SJSA1 (cell line): ENCODE measurements at regions not wholly inside any gene's neighbourhood (a gene's known extent, or its start where the extent isn't known, plus 50 kb on each side); places are given as distances from the start of the nearest gene placed in this dataset.
"Not testable (repeated sequence)": the region's sequence is repeated elsewhere in the genome, so short reads cannot be mapped to it uniquely, and the experiment has no call there.

Source experiments
- DNase-seq, 2 experiments: peaks; one replicate each; pipeline ENCODE4 v3.0.0-alpha.2; 2015 to 2020; ENCODE audit warnings: low spot score in 2 of 2, low read depth in 1 of 2
- H3K27ac ChIP-seq: fragments of 250-450 bp; sonication (Bioruptor Pico); 2 replicates; pipeline ENCODE4 v1.5.1; 2020; ENCODE audit warnings: mild to moderate bottlenecking, moderate library complexity
- H3K27me3 ChIP-seq: fragments of 250-450 bp; sonication (Bioruptor Pico); replicated peaks from 2 replicates; pipeline ENCODE4 v1.5.1; 2020; ENCODE audit warnings: mild to moderate bottlenecking, moderate library complexity
- H3K36me3 ChIP-seq: fragments of 250-450 bp; sonication (Bioruptor Pico); 2 replicates; pipeline ENCODE4 v1.5.1; 2020; ENCODE audit warnings: mild to moderate bottlenecking
- H3K4me1 ChIP-seq: fragments of 250-450 bp; sonication (Bioruptor Pico); replicated peaks from 2 replicates; pipeline ENCODE4 v1.6.1; 2021; ENCODE audit warnings: mild to moderate bottlenecking
- H3K4me3 ChIP-seq: fragments of 250-450 bp; sonication (Bioruptor Pico); 2 replicates; pipeline ENCODE4 v1.5.1; 2020; ENCODE audit warnings: mild to moderate bottlenecking
- H3K9me3 ChIP-seq: fragments of 250-450 bp; sonication (Bioruptor Pico); replicated peaks from 2 replicates; pipeline ENCODE4 v1.5.1; 2020; ENCODE audit warnings: mild to moderate bottlenecking

- no peaks in the 10 kb centered on the region for H3K27me3 ChIP-seq
- DNase-seq: no peak
These were observed 324.6 kb upstream of the RND3 start for GRCh38 chr2:150812066-150812465.

DNA sequence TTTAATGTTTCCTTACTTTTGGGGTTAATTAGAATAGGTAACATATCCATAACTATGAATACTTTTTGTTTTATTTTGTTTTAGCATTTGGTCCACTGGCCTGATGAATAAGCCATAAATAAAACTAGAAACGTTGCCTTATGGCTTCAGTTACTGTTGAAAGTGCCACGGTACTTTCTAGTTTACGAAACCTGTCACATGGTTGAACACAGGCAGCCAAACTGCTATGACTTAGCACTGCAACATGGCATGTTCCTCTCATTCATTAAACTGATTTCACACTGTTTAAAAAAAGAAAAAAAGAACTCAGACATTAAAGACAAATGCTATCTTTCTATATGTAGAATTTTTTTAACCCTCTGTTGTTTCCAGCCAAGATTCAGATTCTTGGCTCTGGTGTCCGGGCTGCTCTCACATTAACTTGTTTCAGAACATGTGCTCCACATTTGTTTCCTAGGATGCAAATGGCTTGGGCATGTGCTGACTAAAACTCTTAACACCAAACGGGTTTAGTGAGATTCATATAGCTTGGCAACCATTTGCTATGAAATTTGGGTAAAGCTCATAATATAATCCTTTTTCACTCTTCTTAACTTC, 323.9 kb upstream of the RND3 start:
- H3K9me3 ChIP-seq: no peaks in the 10 kb centered on the region
- H3K27me3 ChIP-seq: no peaks in the 10 kb centered on the region
- H3K4me1 ChIP-seq: no peaks in the 10 kb centered on the region
- no peak overlapping the region for H3K27ac ChIP-seq
- H3K36me3 ChIP-seq: no peaks in the 10 kb centered on the region
- no peak for DNase-seq
- no peak overlapping the region for H3K4me3 ChIP-seq

More at GRCh38 chr2:150812066-150812465, 324.6 kb upstream of the RND3 start:
- Histone ChIP-seq H3K36me3 (no peaks in the 10 kb centered on the region), H3K27ac (no peak overlapping the region), H3K9me3 (no peaks in the 10 kb centered on the region), H3K4me3 (no peak overlapping the region), H3K4me1 (no peaks in the 10 kb centered on the region)

DNA sequence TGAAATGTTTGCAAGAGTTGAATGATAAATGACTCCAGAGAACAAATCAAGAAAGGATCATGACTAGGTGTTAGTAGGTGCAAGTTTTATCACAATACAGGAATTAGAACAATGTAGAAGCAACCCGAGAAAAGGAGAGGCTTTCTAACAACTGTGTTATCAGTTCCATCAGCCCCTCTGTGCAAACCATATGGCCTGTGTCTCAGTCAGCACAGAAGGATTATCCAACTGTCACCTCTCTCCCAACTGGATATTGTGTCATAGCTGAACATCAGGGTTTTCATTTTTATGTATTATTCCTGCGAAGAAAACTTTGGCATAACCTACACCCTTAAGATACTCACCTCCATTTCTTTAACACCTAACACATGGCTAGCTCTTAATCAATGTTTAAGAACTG, 321.6 kb upstream of the RND3 start:
- Histone ChIP-seq H3K9me3 (no peaks in the 10 kb centered on the region), H3K4me3 (no peak overlapping the region), H3K36me3 (no peaks in the 10 kb centered on the region), H3K27me3 (no peaks in the 10 kb centered on the region), H3K4me1 (no peaks in the 10 kb centered on the region), H3K27ac (no peak overlapping the region)
- DNase-seq: no peak

- no peak for DNase-seq
- no peak overlapping the region for H3K4me3 ChIP-seq
- no peaks in the 10 kb centered on the region for H3K4me1 ChIP-seq
- no peaks in the 10 kb centered on the region for H3K27me3 ChIP-seq
- H3K36me3 ChIP-seq: no peaks in the 10 kb centered on the region
- H3K9me3 ChIP-seq: no peaks in the 10 kb centered on the region
- H3K27ac ChIP-seq: no peak overlapping the region
These were observed 318.9 kb upstream of the RND3 start for GRCh38 chr2:150806336-150806735.

GRCh38 chr2:150803689-150804398, 316.4 kb upstream of the RND3 start:
- no peak overlapping the region for H3K4me3 ChIP-seq
- H3K9me3 ChIP-seq: no peaks in the 10 kb centered on the region
- H3K27ac ChIP-seq: no peak overlapping the region
- DNase-seq: no peak
- no peaks in the 10 kb centered on the region for H3K27me3 ChIP-seq
- no peaks in the 10 kb centered on the region for H3K4me1 ChIP-seq
- H3K36me3 ChIP-seq: no peaks in the 10 kb centered on the region

DNA sequence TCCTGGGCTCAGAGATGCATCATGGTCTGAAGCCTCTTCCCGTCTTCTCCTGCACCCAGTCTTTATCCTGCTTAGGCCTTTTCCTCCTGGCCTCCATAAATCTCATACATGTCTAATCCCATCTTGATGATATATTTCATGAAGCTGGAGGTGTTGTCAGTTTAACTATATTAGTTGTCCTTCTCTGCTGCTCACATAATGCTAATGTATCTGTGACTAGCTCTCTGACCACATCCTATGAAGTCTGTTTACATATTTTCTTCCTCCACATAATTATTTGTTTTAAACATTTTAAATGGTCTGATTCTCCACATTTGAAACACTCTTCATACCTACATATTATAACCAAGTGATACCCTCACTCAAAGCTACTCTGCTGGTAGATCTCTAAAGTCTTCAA, 315.2 kb upstream of the RND3 start:
- no peaks in the 10 kb centered on the region for H3K4me1 ChIP-seq
- H3K4me3 ChIP-seq: no peak overlapping the region
- H3K27me3 ChIP-seq: no peaks in the 10 kb centered on the region
- H3K27ac ChIP-seq: no peak overlapping the region
- no peaks in the 10 kb centered on the region for H3K36me3 ChIP-seq
- no peaks in the 10 kb centered on the region for H3K9me3 ChIP-seq
- DNase-seq: no peak

- H3K27me3 ChIP-seq, H3K4me3 ChIP-seq, H3K27ac ChIP-seq, H3K4me1 ChIP-seq, H3K9me3 ChIP-seq, DNase-seq, H3K36me3 ChIP-seq: not testable (repeated sequence)
These were observed 308.8 kb upstream of the RND3 start for GRCh38 chr2:150796236-150796635.

DNA sequence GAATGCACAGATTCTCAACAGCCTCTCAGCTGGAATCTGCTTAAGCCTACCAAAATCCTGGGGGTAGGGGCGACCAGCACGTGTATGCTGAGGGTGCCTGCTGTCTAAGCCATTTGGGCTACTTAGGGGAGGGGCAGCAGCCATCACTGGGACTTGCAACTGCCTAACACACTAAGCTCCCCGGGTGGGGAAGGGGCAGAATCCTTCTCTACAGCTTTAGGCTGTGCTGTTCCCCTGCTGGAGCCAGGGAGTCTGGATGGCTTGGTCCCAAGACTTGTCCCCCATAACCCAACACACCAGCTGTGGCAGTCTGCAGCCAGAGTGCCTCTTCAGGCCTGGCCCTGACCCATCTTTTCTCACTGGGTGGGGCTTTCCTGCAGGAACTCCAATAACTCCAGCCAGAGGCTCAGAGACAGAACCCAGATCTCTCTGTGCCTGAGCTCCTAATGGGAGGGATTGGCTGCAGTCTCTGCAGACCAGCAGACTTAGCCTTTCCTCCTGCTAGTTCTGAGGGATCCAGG, 305.4 kb upstream of the RND3 start:
- no peak for DNase-seq
- H3K4me1 ChIP-seq: 0 out of 2 replicates have a peak, but pooled peaks cover 2% of the 10 kb centered on the region
- H3K27me3 ChIP-seq: no peaks in the 10 kb centered on the region
- H3K36me3 ChIP-seq: no peaks in the 10 kb centered on the region
- no peak overlapping the region for H3K4me3 ChIP-seq
- H3K9me3 ChIP-seq: no peaks in the 10 kb centered on the region
- no peak overlapping the region for H3K27ac ChIP-seq

- no peak for DNase-seq
- no peak overlapping the region for H3K27ac ChIP-seq
- H3K27me3 ChIP-seq: no peaks in the 10 kb centered on the region
- H3K9me3 ChIP-seq: no peaks in the 10 kb centered on the region
- H3K36me3 ChIP-seq: no peaks in the 10 kb centered on the region
- 0 out of 2 replicates have a peak, but pooled peaks cover 2% of the 10 kb centered on the region for H3K4me1 ChIP-seq
- H3K4me3 ChIP-seq: no peak overlapping the region
These were observed 304.1 kb upstream of the RND3 start for GRCh38 chr2:150791567-150791966.

DNA sequence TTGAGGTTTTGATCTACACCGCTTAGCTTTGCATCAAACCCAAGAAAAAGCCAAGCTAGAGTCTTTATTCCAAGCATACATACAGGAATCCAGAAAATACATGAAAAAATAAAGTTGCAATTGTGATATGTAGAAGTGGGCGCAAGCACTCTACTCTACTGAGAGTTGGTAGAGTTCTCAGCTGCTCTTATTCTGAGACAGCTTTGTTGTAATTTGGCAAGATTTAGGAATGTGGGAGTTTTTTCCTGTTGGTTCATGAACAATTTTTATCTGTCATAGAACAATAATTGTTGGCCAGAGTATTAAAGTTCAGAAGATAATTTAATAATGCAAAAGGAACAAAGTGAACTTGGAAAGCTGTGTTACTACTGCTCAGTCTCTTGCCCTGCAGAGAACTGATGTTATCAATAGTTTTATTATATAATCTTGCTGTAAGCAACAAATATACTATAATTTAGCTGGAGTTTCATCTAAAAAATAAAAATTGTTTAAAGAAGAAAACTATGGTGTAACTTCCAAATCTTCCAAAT, 302.0 kb upstream of the RND3 start:
- H3K4me3 ChIP-seq: no peak overlapping the region
- H3K9me3 ChIP-seq: no peaks in the 10 kb centered on the region
- no peaks in the 10 kb centered on the region for H3K27me3 ChIP-seq
- H3K4me1 ChIP-seq: no peaks in the 10 kb centered on the region
- no peaks in the 10 kb centered on the region for H3K36me3 ChIP-seq
- H3K27ac ChIP-seq: no peak overlapping the region
- DNase-seq: no peak

DNA sequence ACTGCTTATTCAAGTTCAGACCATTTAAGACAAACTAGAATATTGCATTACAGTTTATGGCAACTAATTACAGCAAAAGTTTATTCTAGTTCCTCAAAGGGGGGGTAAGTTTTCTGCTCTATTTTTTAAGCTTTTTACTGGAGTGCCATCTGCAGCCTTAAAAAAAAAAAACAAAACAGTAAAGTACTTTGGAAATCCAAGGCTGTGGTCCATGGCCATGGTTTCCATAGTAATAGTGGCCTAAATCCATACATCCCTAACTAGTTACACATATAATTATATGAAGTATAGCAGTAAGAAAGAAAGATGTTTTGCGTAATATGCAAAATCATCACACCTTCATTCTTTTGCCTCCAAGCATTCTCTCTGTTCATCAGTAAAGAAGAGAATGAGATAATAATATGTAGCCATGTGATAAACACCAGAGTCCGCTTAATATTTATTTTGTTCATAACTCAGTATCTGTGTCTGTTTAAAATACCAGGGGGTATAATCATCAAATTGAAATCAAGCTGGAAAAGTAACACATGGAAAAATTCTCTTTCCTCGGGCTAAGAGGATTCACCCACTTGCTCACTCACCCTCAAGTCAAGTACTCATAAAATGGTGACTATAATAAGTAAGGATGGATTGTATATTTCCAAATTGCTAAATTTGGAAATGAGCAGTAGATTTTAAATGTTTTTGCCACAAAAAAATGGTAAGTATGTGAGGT, 301.1 kb upstream of the RND3 start:
- Histone ChIP-seq H3K36me3 (no peaks in the 10 kb centered on the region), H3K27me3 (no peaks in the 10 kb centered on the region), H3K27ac (no peak overlapping the region), H3K4me1 (no peaks in the 10 kb centered on the region), H3K4me3 (no peak overlapping the region), H3K9me3 (no peaks in the 10 kb centered on the region)
- DNase-seq: no peak

GRCh38 chr2:150787353-150788093, 300.1 kb upstream of the RND3 start:
- no peak overlapping the region for H3K27ac ChIP-seq

DNA sequence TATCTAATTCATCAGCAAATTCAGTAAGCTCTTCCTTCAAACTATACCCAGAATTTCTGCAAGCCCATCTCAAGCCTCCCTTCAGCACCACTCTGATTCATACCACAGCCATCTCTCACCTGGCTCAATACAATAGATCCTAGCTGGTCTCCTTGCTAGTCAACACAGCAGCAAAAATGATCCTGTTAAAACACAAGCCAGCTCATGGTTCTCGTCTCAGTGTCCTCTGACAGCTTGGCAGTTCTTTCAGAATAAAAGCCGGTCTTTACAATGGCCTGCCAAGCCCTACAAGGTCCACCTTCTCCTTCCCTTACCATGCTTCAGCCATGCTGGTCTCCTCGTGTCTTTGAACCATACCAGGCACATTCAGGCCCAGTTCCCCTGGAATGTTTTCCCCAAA, 296.9 kb upstream of the RND3 start:
- DNase-seq: no peak
- H3K4me1 ChIP-seq: no peaks in the 10 kb centered on the region
- H3K27me3 ChIP-seq: no peaks in the 10 kb centered on the region
- no peak overlapping the region for H3K4me3 ChIP-seq
- H3K36me3 ChIP-seq: no peaks in the 10 kb centered on the region
- H3K27ac ChIP-seq: no peak overlapping the region
- H3K9me3 ChIP-seq: no peaks in the 10 kb centered on the region

More at GRCh38 chr2:150787353-150788093, 300.1 kb upstream of the RND3 start:
- no peaks in the 10 kb centered on the region for H3K4me1 ChIP-seq
- H3K4me3 ChIP-seq: no peak overlapping the region
- H3K27me3 ChIP-seq: no peaks in the 10 kb centered on the region
- DNase-seq: no peak
- no peaks in the 10 kb centered on the region for H3K36me3 ChIP-seq
- no peaks in the 10 kb centered on the region for H3K9me3 ChIP-seq
